ENCODE measurements at regions not wholly inside any gene's neighbourhood (a gene's known extent, or its start where the extent isn't known, plus 50 kb on each side); places are given as distances from the start of the nearest gene placed in this dataset.

GRCh38 chrX:34880656-34881055 is 61.9 kb upstream of the FAM47B start:
- Histone ChIP-seq H3K4me3 (replicated peaks; ENCODE audit: insufficient read depth, low read length) (no peak overlapping the region), H3K27ac (replicated peaks) (no peak overlapping the region), H3K27me3 (ENCODE audit: insufficient read depth, poor library complexity, severe bottlenecking) (no peaks in the 10 kb centered on the region)
- DNase-seq (ENCODE audit: low read depth in 1 of 2, low spot score in 1 of 2), result no peak
- TF ChIP-seq, protein P1, sequence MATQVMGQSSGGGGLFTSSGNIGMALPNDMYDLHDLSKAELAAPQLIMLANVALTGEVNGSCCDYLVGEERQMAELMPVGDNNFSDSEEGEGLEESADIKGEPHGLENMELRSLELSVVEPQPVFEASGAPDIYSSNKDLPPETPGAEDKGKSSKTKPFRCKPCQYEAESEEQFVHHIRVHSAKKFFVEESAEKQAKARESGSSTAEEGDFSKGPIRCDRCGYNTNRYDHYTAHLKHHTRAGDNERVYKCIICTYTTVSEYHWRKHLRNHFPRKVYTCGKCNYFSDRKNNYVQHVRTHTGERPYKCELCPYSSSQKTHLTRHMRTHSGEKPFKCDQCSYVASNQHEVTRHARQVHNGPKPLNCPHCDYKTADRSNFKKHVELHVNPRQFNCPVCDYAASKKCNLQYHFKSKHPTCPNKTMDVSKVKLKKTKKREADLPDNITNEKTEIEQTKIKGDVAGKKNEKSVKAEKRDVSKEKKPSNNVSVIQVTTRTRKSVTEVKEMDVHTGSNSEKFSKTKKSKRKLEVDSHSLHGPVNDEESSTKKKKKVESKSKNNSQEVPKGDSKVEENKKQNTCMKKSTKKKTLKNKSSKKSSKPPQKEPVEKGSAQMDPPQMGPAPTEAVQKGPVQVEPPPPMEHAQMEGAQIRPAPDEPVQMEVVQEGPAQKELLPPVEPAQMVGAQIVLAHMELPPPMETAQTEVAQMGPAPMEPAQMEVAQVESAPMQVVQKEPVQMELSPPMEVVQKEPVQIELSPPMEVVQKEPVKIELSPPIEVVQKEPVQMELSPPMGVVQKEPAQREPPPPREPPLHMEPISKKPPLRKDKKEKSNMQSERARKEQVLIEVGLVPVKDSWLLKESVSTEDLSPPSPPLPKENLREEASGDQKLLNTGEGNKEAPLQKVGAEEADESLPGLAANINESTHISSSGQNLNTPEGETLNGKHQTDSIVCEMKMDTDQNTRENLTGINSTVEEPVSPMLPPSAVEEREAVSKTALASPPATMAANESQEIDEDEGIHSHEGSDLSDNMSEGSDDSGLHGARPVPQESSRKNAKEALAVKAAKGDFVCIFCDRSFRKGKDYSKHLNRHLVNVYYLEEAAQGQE (IDR thresholded peaks at IDR 0.05; ENCODE audit: insufficient replicate concordance, low read depth), result no peak
- TF ChIP-seq SPI1 (IDR thresholded peaks at IDR 0.05; ENCODE audit: borderline replicate concordance, low read depth), result no peak
- TF ChIP-seq POLR2AphosphoS5 (IDR thresholded peaks at IDR 0.05; ENCODE audit: low read depth), result no peak
- no peak for TF ChIP-seq CTCF (IDR thresholded peaks at IDR 0.05; ENCODE audit: insufficient read depth, low read length)
- no peak for TF ChIP-seq GABPA (IDR thresholded peaks at IDR 0.05; ENCODE audit: low read depth)

DNA sequence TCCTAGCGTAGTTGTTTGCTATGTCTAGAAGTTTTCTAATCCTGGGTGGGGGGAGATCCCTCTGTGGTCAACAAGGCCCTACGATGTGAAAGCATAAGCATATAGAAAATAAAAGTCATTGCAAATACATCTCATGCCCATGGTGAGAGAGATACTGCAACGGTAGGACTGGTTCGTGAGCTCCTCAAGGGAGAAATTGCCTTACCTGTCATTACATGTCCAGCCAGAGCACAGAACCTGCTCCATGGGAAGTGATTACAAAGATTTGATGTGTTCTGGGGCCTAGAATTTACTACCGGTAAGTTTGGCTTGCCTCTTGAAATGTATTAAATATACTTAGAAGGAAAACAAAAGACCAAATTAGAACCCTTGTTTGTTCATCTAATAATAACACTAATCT is 60.9 kb upstream of the FAM47B start:
- no peak for DNase-seq (ENCODE audit: low read depth in 1 of 2, low spot score in 1 of 2)
- Histone ChIP-seq H3K27me3 (ENCODE audit: insufficient read depth, poor library complexity, severe bottlenecking) (no peaks in the 10 kb centered on the region), H3K4me3 (replicated peaks; ENCODE audit: insufficient read depth, low read length) (no peak overlapping the region), H3K27ac (replicated peaks) (no peak overlapping the region)
- no peak for TF ChIP-seq GABPA (IDR thresholded peaks at IDR 0.05; ENCODE audit: low read depth)
- TF ChIP-seq, protein P1 (IDR thresholded peaks at IDR 0.05; ENCODE audit: insufficient replicate concordance, low read depth), result no peak
- no peak for TF ChIP-seq CTCF (IDR thresholded peaks at IDR 0.05; ENCODE audit: insufficient read depth, low read length)
- TF ChIP-seq POLR2AphosphoS5 (IDR thresholded peaks at IDR 0.05; ENCODE audit: low read depth), result no peak
- no peak for TF ChIP-seq SPI1 (IDR thresholded peaks at IDR 0.05; ENCODE audit: borderline replicate concordance, low read depth)

DNA sequence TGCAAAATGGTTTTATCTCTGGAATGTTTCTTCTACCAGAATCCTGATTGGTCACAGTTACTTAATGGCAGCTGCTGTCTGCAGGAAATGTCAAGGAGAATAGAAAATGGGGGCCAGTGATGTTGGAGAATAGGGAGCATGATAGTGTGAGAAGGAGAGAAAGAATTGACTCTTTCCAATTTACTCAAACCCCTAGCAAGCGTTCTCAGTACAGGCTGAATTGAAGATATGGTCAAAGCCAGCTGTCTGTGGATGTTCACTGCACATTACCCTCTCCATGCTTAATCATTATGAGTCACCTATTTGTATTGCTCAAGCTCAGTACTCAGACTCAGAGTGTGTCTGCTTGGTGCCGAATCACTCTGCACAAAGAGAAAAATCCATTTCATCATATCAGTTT is 57.8 kb upstream of the FAM47B start:
- no peak overlapping the region for H3K27ac ChIP-seq (replicated peaks)
- no peak for TF ChIP-seq GABPA (IDR thresholded peaks at IDR 0.05; ENCODE audit: low read depth)
- no peak for TF ChIP-seq POLR2AphosphoS5 (IDR thresholded peaks at IDR 0.05; ENCODE audit: low read depth)
- no peak for TF ChIP-seq CTCF (IDR thresholded peaks at IDR 0.05; ENCODE audit: insufficient read depth, low read length)
- TF ChIP-seq, protein P1 (IDR thresholded peaks at IDR 0.05; ENCODE audit: insufficient replicate concordance, low read depth), result no peak
- TF ChIP-seq SPI1 (IDR thresholded peaks at IDR 0.05; ENCODE audit: borderline replicate concordance, low read depth), result no peak
- H3K27me3 ChIP-seq (ENCODE audit: insufficient read depth, poor library complexity, severe bottlenecking), result no peaks in the 10 kb centered on the region
- no peak overlapping the region for H3K4me3 ChIP-seq (replicated peaks; ENCODE audit: insufficient read depth, low read length)
- DNase-seq (ENCODE audit: low read depth in 1 of 2, low spot score in 1 of 2), result peak in 1 of 2 experiments; percentile 6

All from HL-60 (cell line).